ENCODE measurements at regions not wholly inside any gene's neighbourhood (a gene's known extent, or its start where the extent isn't known, plus 50 kb on each side); places are given as distances from the start of the nearest gene placed in this dataset.

DNA sequence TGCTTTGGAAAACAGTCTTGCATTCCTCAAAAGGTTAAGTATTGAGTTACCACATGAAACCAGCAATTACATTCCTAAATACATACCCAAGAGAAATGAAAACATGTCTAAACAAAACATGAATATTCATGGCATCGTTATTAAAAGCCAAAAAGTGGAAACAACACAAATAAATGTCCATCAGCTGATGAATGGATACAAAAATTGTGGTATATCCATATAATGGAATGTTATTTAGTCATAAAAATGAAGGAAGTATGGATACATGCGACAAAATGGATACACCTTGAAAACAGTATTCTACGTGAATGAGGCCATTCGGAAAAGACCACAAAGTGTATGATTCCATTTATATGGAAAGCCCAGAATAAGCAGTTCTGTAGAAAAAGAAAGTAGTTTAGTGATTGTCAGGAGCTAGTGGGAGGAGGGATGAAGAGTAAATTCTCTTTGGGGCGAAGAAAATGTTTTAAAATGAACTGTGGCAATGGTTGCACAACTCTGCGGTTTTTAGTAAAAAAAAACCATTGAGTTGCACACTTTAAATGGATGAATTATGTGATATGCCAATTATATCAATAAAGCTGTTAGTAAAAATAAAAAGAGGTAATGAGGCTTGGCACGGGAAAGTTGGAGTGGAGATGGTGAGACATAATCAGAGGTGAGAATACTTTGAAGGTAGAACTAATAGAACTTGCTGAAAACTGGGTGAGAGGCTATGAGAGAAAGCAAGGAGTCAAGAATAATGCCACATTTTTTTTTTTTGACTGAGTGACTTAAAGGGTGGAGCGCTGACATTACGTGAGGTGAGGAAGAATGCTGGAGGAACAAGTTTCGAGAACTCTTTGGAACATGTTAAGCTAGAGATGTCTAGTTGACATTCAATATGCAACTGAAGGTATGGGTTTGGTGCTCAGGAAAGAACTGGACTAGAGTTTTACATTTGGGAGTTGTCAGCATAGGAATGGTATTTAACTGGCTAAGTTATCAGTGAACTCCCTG is 194.9 kb upstream of the ZNF608 start:
- TF ChIP-seq, protein P1, sequence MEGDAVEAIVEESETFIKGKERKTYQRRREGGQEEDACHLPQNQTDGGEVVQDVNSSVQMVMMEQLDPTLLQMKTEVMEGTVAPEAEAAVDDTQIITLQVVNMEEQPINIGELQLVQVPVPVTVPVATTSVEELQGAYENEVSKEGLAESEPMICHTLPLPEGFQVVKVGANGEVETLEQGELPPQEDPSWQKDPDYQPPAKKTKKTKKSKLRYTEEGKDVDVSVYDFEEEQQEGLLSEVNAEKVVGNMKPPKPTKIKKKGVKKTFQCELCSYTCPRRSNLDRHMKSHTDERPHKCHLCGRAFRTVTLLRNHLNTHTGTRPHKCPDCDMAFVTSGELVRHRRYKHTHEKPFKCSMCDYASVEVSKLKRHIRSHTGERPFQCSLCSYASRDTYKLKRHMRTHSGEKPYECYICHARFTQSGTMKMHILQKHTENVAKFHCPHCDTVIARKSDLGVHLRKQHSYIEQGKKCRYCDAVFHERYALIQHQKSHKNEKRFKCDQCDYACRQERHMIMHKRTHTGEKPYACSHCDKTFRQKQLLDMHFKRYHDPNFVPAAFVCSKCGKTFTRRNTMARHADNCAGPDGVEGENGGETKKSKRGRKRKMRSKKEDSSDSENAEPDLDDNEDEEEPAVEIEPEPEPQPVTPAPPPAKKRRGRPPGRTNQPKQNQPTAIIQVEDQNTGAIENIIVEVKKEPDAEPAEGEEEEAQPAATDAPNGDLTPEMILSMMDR (IDR thresholded peaks at IDR 0.05) = no peak
- TF ChIP-seq EP300 (IDR thresholded peaks at IDR 0.05) (no peak), POLR2A (IDR thresholded peaks at IDR 0.05) (no peak)

Measured in sigmoid colon (tissue), 4 donors.